ENCODE measurements at regions not wholly inside any gene's neighbourhood (a gene's known extent, or its start where the extent isn't known, plus 50 kb on each side); places are given as distances from the start of the nearest gene placed in this dataset.

GRCh38 chr12:31217356-31218130 lies 108.4 kb downstream of the SINHCAF start:
- TF ChIP-seq SP1 (IDR thresholded peaks at IDR 0.05) = no peak
- TF ChIP-seq ARNT (IDR thresholded peaks at IDR 0.05) = no peak
- no peak for TF ChIP-seq FOXA1 (IDR thresholded peaks at IDR 0.05)
- TF ChIP-seq ZNF384 (IDR thresholded peaks at IDR 0.05) = no peak
- TF ChIP-seq TARDBP (IDR thresholded peaks at IDR 0.05) = no peak
- no peak for TF ChIP-seq ELF4 (IDR thresholded peaks at IDR 0.05)
- TF ChIP-seq FOXM1 (IDR thresholded peaks at IDR 0.05; ENCODE audit: borderline replicate concordance) = no peak
- no peak for TF ChIP-seq L3MBTL2 (conservative IDR thresholded peaks at IDR 0.05)
- no peak for TF ChIP-seq SUZ12 (IDR thresholded peaks at IDR 0.05)
- TF ChIP-seq PKNOX1 (IDR thresholded peaks at IDR 0.05) = no peak
- no peak for TF ChIP-seq BHLHE40 (IDR thresholded peaks at IDR 0.05; ENCODE audit: borderline replicate concordance)
- TF ChIP-seq HDGF (IDR thresholded peaks at IDR 0.05; ENCODE audit: borderline replicate concordance) = no peak

Measured in HEK293T (cell line).